T-helper 1 cell treated with Interleukin-12 subunit alpha and Interleukin-12 subunit beta and Interleukin-4 antibody, amounts not matched to agents 30 μg/mL and 1 μg/mL, for 36 hours (primary cell): ENCODE measurements at regions not wholly inside any gene's neighbourhood (a gene's known extent, or its start where the extent isn't known, plus 50 kb on each side); places are given as distances from the start of the nearest gene placed in this dataset.

Experiments used
- H3K27ac Mint-ChIP-seq: one replicate; pipeline ENCODE4 v1.8.0; 2021; ENCODE audit warnings: mild to moderate bottlenecking, mixed read lengths
- H3K27me3 Mint-ChIP-seq: one replicate; pipeline ENCODE4 v1.8.0; 2021; ENCODE audit warnings: low read depth, mixed read lengths
- H3K36me3 Mint-ChIP-seq: one replicate; pipeline ENCODE4 v1.8.0; 2021; ENCODE audit warnings: low read depth, mixed read lengths
- H3K4me1 Mint-ChIP-seq: one replicate; pipeline ENCODE4 v1.8.0; 2021; ENCODE audit warnings: low read depth, mixed read lengths
- H3K4me3 Mint-ChIP-seq: one replicate; pipeline ENCODE4 v1.8.0; 2021; ENCODE audit warnings: mild to moderate bottlenecking, moderate library complexity, mixed read lengths
- H3K9me3 Mint-ChIP-seq: one replicate; pipeline ENCODE4 v1.8.0; 2021; ENCODE audit warnings: mixed read lengths

GRCh38 chr14:101480022-101480746 is 81.1 kb upstream of the DIO3 start:
- Mint-ChIP-seq H3K9me3 (peaks cover 6% of the 10 kb centered on the region), H3K27ac (no peak overlapping the region)

GRCh38 chr14:101480747-101481530 is 80.4 kb upstream of the DIO3 start:
- Mint-ChIP-seq H3K4me1 (no peaks in the 10 kb centered on the region), H3K27ac (no peak overlapping the region), H3K9me3 (peaks cover 6% of the 10 kb centered on the region), H3K4me3 (no peak overlapping the region), H3K36me3 (no peaks in the 10 kb centered on the region), H3K27me3 (peaks cover 16% of the 10 kb centered on the region)

More at GRCh38 chr14:101480022-101480746, 81.1 kb upstream of the DIO3 start:
- H3K4me3 Mint-ChIP-seq = no peak overlapping the region
- H3K27me3 Mint-ChIP-seq = peaks cover 9% of the 10 kb centered on the region
- H3K4me1 Mint-ChIP-seq = no peaks in the 10 kb centered on the region
- no peaks in the 10 kb centered on the region for H3K36me3 Mint-ChIP-seq

GRCh38 chr14:101481557-101481956 is 79.7 kb upstream of the DIO3 start:
- peaks cover 16% of the 10 kb centered on the region for H3K27me3 Mint-ChIP-seq
- H3K4me3 Mint-ChIP-seq = no peak overlapping the region
- no peaks in the 10 kb centered on the region for H3K4me1 Mint-ChIP-seq
- H3K27ac Mint-ChIP-seq = no peak overlapping the region
- H3K9me3 Mint-ChIP-seq = peaks cover 6% of the 10 kb centered on the region
- H3K36me3 Mint-ChIP-seq = no peaks in the 10 kb centered on the region

GRCh38 chr14:101482066-101482465 is 79.2 kb upstream of the DIO3 start:
- no peaks in the 10 kb centered on the region for H3K36me3 Mint-ChIP-seq
- H3K4me1 Mint-ChIP-seq = no peaks in the 10 kb centered on the region
- H3K9me3 Mint-ChIP-seq = peaks cover 11% of the 10 kb centered on the region
- peaks cover 16% of the 10 kb centered on the region for H3K27me3 Mint-ChIP-seq
- H3K27ac Mint-ChIP-seq = no peak overlapping the region
- no peak overlapping the region for H3K4me3 Mint-ChIP-seq

DNA sequence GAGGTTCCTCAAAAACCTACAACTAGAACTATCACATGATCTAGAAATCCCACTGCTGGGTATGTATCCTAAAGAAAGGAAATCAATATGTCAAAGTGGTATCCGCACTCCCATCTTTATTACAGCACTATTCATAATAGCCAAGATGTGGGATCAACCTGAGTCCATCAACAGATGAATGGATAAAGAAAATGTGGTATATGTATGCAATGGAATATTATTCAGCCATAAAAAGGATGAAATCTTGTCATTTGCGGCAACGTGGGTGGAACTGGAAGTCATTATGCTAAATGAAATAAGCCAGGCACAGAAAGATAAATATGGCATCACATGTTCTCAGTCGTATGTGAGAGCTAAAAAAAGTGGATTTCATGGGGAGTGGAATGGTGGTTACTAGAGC is 77.5 kb upstream of the DIO3 start:
- H3K9me3 Mint-ChIP-seq = peaks cover 16% of the 10 kb centered on the region
- H3K27me3 Mint-ChIP-seq = peaks cover 22% of the 10 kb centered on the region

DNA sequence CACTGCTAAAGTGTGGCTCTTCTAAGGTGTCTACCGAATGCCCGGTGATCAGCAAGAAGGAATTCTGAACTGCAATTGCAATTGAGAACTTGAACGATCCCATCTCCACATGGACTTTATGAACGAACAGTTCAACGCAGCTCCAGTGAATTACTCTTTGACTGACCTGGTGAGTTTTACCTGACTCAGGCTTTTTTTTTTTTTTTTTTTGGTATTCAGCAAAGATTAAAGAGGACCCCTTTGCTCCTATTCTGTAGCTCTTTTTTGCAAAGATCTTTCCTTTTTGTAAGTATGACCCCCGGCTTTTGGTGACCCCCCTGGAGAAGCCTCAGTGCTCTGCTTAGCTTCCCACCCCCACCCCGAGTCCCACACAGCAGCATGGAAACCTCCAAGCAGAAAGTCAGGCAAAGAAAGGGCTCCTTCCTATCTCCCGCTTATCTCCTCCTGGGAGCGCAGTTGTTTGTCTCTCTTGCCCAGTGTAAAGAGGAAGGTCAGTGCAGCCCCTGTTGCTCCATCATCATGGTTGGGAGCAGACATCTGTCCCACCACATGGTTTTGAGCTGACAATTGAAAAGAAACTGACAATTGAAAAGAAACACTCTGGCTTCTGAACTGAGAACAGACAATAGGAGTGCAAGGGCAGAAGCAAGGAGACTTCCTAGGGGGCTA is 72.1 kb upstream of the DIO3 start:
- no peak overlapping the region for H3K4me3 Mint-ChIP-seq

More for the DNA sequence above, 77.5 kb upstream of the DIO3 start:
- Mint-ChIP-seq H3K4me3 (no peak overlapping the region), H3K4me1 (no peaks in the 10 kb centered on the region), H3K27ac (no peak overlapping the region), H3K36me3 (no peaks in the 10 kb centered on the region)

GRCh38 chr14:101490771-101491170 is 70.5 kb upstream of the DIO3 start:
- H3K27ac Mint-ChIP-seq = no peak overlapping the region
- H3K4me1 Mint-ChIP-seq = no peaks in the 10 kb centered on the region
- peaks cover 8% of the 10 kb centered on the region for H3K27me3 Mint-ChIP-seq
- H3K4me3 Mint-ChIP-seq = no peak overlapping the region
- peaks cover 10% of the 10 kb centered on the region for H3K9me3 Mint-ChIP-seq
- H3K36me3 Mint-ChIP-seq = no peaks in the 10 kb centered on the region

More for the DNA sequence above, 72.1 kb upstream of the DIO3 start:
- H3K4me1 Mint-ChIP-seq = no peaks in the 10 kb centered on the region
- H3K27ac Mint-ChIP-seq = no peak overlapping the region
- no peaks in the 10 kb centered on the region for H3K36me3 Mint-ChIP-seq
- H3K27me3 Mint-ChIP-seq = peaks cover 13% of the 10 kb centered on the region
- peaks cover 10% of the 10 kb centered on the region for H3K9me3 Mint-ChIP-seq

- peaks cover 7% of the 10 kb centered on the region for H3K9me3 Mint-ChIP-seq
- H3K27me3 Mint-ChIP-seq = peaks cover 6% of the 10 kb centered on the region
- no peaks in the 10 kb centered on the region for H3K36me3 Mint-ChIP-seq
- H3K4me1 Mint-ChIP-seq = no peaks in the 10 kb centered on the region
- H3K27ac Mint-ChIP-seq = no peak overlapping the region
- no peak overlapping the region for H3K4me3 Mint-ChIP-seq
Measured at GRCh38 chr14:101491841-101492240, 69.5 kb upstream of the DIO3 start.

DNA sequence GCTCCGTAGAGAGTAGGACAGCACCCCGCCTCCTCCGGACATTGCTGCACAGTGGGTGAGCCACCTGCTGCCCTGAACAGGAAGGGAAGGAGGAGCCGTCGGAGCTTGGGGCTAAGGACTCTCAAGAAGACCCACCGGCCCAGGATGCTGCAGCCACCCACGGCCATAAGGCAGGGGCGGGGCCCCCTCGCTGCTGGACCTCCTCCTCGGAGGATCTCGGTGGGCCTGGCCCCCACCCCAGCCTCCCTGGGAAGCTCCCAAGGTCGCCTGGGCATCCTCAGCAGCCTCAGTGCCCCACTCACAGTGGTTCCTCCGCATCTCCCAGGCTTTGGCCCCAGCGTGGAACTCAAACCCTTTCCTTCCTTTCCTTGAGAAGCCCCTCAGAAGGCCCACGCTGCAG is 68.6 kb upstream of the DIO3 start:
- Mint-ChIP-seq H3K36me3 (no peaks in the 10 kb centered on the region), H3K27me3 (peaks cover 12% of the 10 kb centered on the region), H3K9me3 (peaks cover 5% of the 10 kb centered on the region), H3K4me3 (no peak overlapping the region), H3K4me1 (no peaks in the 10 kb centered on the region), H3K27ac (no peak overlapping the region)

DNA sequence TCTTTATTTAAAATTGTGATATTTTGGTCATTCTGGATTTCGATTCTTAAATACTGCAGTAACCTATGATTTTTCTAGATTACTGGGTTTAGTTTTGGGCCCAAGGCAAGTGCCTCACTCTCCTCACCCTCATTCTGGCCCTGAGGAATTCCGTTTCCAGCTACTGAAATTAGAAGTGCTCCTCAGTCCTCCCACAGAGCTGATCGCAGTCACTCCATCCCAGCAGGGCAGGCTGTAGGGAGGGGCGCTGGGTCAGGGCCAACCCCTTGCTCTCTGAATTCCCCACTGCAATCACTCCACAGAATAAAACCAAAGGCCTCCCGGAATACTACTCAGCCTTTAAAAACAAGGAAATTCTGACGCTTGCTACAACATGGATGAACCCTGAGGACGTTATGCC is 66.5 kb upstream of the DIO3 start:
- no peaks in the 10 kb centered on the region for H3K4me1 Mint-ChIP-seq
- peaks cover 5% of the 10 kb centered on the region for H3K27me3 Mint-ChIP-seq
- H3K9me3 Mint-ChIP-seq = no peaks in the 10 kb centered on the region
- no peaks in the 10 kb centered on the region for H3K36me3 Mint-ChIP-seq
- no peak overlapping the region for H3K27ac Mint-ChIP-seq
- H3K4me3 Mint-ChIP-seq = no peak overlapping the region

DNA sequence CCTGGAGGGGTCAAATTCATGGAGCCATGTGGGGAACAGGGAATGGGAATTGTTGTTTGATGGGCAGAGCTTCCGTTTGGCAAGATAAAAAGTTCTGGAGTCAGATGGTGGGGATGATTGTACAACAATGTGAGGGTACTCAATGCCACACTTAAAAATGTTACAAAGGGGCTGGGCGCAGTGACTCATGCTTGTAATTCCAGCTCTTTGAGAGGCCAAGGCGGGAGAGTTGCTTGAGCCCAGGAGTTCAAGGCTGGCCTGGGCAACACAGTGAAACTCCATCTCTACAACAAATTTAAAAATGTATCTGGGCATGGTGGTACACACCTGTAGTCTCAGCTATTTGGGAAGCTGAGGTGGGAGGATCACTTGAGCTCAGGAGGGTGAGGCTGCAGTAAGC is 66.0 kb upstream of the DIO3 start:
- no peak overlapping the region for H3K27ac Mint-ChIP-seq
- H3K27me3 Mint-ChIP-seq = peaks cover 5% of the 10 kb centered on the region
- H3K4me1 Mint-ChIP-seq = no peaks in the 10 kb centered on the region
- H3K9me3 Mint-ChIP-seq = no peaks in the 10 kb centered on the region
- no peaks in the 10 kb centered on the region for H3K36me3 Mint-ChIP-seq
- no peak overlapping the region for H3K4me3 Mint-ChIP-seq

- Mint-ChIP-seq H3K36me3 (no peaks in the 10 kb centered on the region), H3K27ac (no peak overlapping the region), H3K4me3 (no peak overlapping the region)
Measured at GRCh38 chr14:101495827-101496775, 65.2 kb upstream of the DIO3 start.

GRCh38 chr14:101496776-101497683 is 64.3 kb upstream of the DIO3 start:
- no peaks in the 10 kb centered on the region for H3K36me3 Mint-ChIP-seq
- H3K27me3 Mint-ChIP-seq = peaks cover 5% of the 10 kb centered on the region
- H3K4me1 Mint-ChIP-seq = no peaks in the 10 kb centered on the region
- H3K9me3 Mint-ChIP-seq = no peaks in the 10 kb centered on the region
- no peak overlapping the region for H3K27ac Mint-ChIP-seq
- H3K4me3 Mint-ChIP-seq = no peak overlapping the region

More at GRCh38 chr14:101495827-101496775, 65.2 kb upstream of the DIO3 start:
- Mint-ChIP-seq H3K4me1 (no peaks in the 10 kb centered on the region), H3K27me3 (peaks cover 5% of the 10 kb centered on the region), H3K9me3 (no peaks in the 10 kb centered on the region)
